SK-N-SH (cell line): ENCODE measurements at regions not wholly inside any gene's neighbourhood (a gene's known extent, or its start where the extent isn't known, plus 50 kb on each side); places are given as distances from the start of the nearest gene placed in this dataset.

Experiments used
- CTCF ChIA-PET: fragments of 300-600, 350-600 bp; formaldehyde crosslinking; extraction: SDS; loops from one replicate; lab custom pipeline; 2021; lab: Yijun Ruan, JAX
- POLR2A ChIA-PET: fragments of 350-600 bp; sonication (Branson Sonifier 250); formaldehyde crosslinking; extraction: SDS; loops from one replicate; lab custom pipeline; 2020; ENCODE audit warnings: antibody characterized with exemption, inconsistent platforms; lab: Yijun Ruan, JAX
- DNase-seq: peaks from one replicate; pipeline ENCODE4 v3.0.0; 2012
- H2AFZ ChIP-seq: fragments of 200-600 bp; sonication (generic); 2 replicates; pipeline ENCODE4 v1.8.1; 2016; ENCODE audit warnings: antibody characterized with exemption, mild to moderate bottlenecking, low read depth
- H3F3A ChIP-seq: fragments of 200-600 bp; sonication (generic); replicated peaks from 2 replicates; pipeline ENCODE3; 2016; ENCODE audit warnings: antibody characterized with exemption, mild to moderate bottlenecking; ENCODE audit not compliant: insufficient read depth
- H3K27ac ChIP-seq, 2 experiments: fragments of 200-500 bp in 1 of 2; fragments of 200-600 bp in 1 of 2; sonication (Bioruptor generic) in 1 of 2; sonication (generic), shearing (Covaris generic) in 1 of 2; 2 replicates each; pipeline versions ENCODE4 v1.5.1 to v1.6.1; 2014 to 2016; ENCODE audit warnings: low read depth in 2 of 2, inconsistent platforms in 1 of 2, low read length in 1 of 2, mild to moderate bottlenecking in 1 of 2, mixed read lengths in 1 of 2
- H3K27me3 ChIP-seq: fragments of 200-600 bp; sonication (generic), shearing (Covaris generic); 2 replicates; pipeline ENCODE4 v1.6.1; 2016; ENCODE audit warnings: mixed run types; ENCODE audit not compliant: insufficient read depth
- H3K36me3 ChIP-seq, 2 experiments: fragments of 200-500 bp in 1 of 2; fragments of 200-600 bp in 1 of 2; sonication (Bioruptor generic) in 1 of 2; sonication (generic) in 1 of 2; replicated peaks in 1 of 2; 2 replicates each; pipeline versions ENCODE3 to v1.5.1; 2014 to 2016; ENCODE audit warnings: low read length in 1 of 2, mild to moderate bottlenecking in 1 of 2; ENCODE audit not compliant: insufficient read depth in 2 of 2, control insufficient read depth in 1 of 2
- H3K4me1 ChIP-seq, 2 experiments: fragments of 200-500 bp in 1 of 2; fragments of 200-600 bp in 1 of 2; sonication (Bioruptor generic) in 1 of 2; sonication (generic), shearing (Covaris generic) in 1 of 2; 2 replicates each; pipeline versions ENCODE4 v1.5.1 to v1.6.1; 2014 to 2016; ENCODE audit warnings: low read depth in 1 of 2, low read length in 1 of 2, mixed run types in 1 of 2; ENCODE audit not compliant: insufficient read depth in 2 of 2, control insufficient read depth in 1 of 2
- H3K4me2 ChIP-seq: fragments of 200-600 bp; sonication (generic), shearing (Covaris generic); 2 replicates; pipeline ENCODE4 v1.6.1; 2017; ENCODE audit warnings: mixed run types
- H3K4me3 ChIP-seq, 2 experiments: fragments of 200-500 bp in 1 of 2; fragments of 200-600 bp in 1 of 2; sonication (Bioruptor generic) in 1 of 2; sonication (generic), shearing (Covaris generic) in 1 of 2; 2 replicates each; pipeline versions ENCODE4 v1.5.1 to v1.8.1; 2014 to 2016; ENCODE audit warnings: low read depth in 2 of 2, inconsistent platforms in 1 of 2, low read length in 1 of 2, mild to moderate bottlenecking in 1 of 2, mixed read lengths in 1 of 2, moderate library complexity in 1 of 2
- H3K79me2 ChIP-seq: fragments of 200-600 bp; sonication (generic); 2 replicates; pipeline ENCODE4 v1.8.1; 2017; ENCODE audit warnings: mild to moderate bottlenecking; ENCODE audit not compliant: insufficient read depth
- H3K9ac ChIP-seq: fragments of 200-600 bp; sonication (generic); 2 replicates; pipeline ENCODE4 v1.6.1; 2017; ENCODE audit warnings: mixed run types
- H3K9me2 ChIP-seq: fragments of 200-600 bp; sonication (generic); 2 replicates; pipeline ENCODE4 v1.6.1; 2017; ENCODE audit warnings: mixed run types
- H3K9me3 ChIP-seq: fragments of 200-600 bp; sonication (generic); 2 replicates; pipeline ENCODE4 v1.6.1; 2017; ENCODE audit warnings: mixed run types, mild to moderate bottlenecking, moderate library complexity
- H4K20me1 ChIP-seq: fragments of 200-600 bp; sonication (generic); 2 replicates; pipeline ENCODE4 v1.6.1; 2017; ENCODE audit warnings: mild to moderate bottlenecking, mixed run types; ENCODE audit not compliant: insufficient read depth
- CHD2 ChIP-seq: fragments of 150-350 bp; IDR thresholded peaks from 2 replicates; pipeline ENCODE4 v1.6.1; 2018; ENCODE audit warnings: low read length; ENCODE audit not compliant: partially characterized antibody
- ELF1 ChIP-seq: IDR thresholded peaks from 2 replicates; pipeline ENCODE4 v1.4.0; 2012
- EP300 ChIP-seq, 2 experiments: IDR thresholded peaks; 2 replicates each; pipeline versions ENCODE4 v1.4.0 to v1.6.1; 2012; ENCODE audit warnings: borderline replicate concordance in 1 of 2, low read depth in 1 of 2, low read length in 1 of 2
- EZH2phosphoT487 ChIP-seq: fragments of 200-600 bp; sonication (generic); IDR thresholded peaks from 2 replicates; pipeline ENCODE4 v1.6.1; 2017; ENCODE audit warnings: low read depth, mixed run types, mild to moderate bottlenecking, antibody characterized with exemption, moderate library complexity, borderline replicate concordance
- FOSL2 ChIP-seq: IDR thresholded peaks from 2 replicates; pipeline ENCODE4 v1.4.0; 2012; ENCODE audit warnings: low read depth, mild to moderate bottlenecking, moderate library complexity, borderline replicate concordance
- GATA2 ChIP-seq: sonication (generic); formaldehyde crosslinking; IDR thresholded peaks from 2 replicates; pipeline ENCODE4 v1.5.0; 2020; ENCODE audit warnings: mild to moderate bottlenecking, missing genetic modification reagents
- JUND ChIP-seq: IDR thresholded peaks from 2 replicates; pipeline ENCODE4 v1.4.0; 2012
- NRF1 ChIP-seq: IDR thresholded peaks from 2 replicates; pipeline ENCODE4 v1.6.1; 2012; ENCODE audit warnings: low read depth, mild to moderate bottlenecking, low read length
- POLR2AphosphoS5 ChIP-seq: IDR thresholded peaks from 2 replicates; pipeline ENCODE4 v1.6.1; 2012; ENCODE audit warnings: low read depth, low read length
- RAD21 ChIP-seq: IDR thresholded peaks from 2 replicates; pipeline ENCODE4 v1.6.1; 2012; ENCODE audit warnings: mild to moderate bottlenecking, low read length
- TAF1 ChIP-seq: IDR thresholded peaks from 2 replicates; pipeline ENCODE4 v1.6.1; 2012; ENCODE audit warnings: low read depth, mild to moderate bottlenecking, low read length, moderate library complexity, borderline replicate concordance
- TCF12 ChIP-seq: IDR thresholded peaks from 2 replicates; pipeline ENCODE4 v1.4.0; 2012
- YY1 ChIP-seq: IDR thresholded peaks from 2 replicates; pipeline ENCODE4 v1.4.0; 2012; ENCODE audit warnings: low read depth, mild to moderate bottlenecking
- WGBS: methylation state at CpG from one replicate; pipeline ENCODE4 v1.1.6; 2017; ENCODE audit warnings: low lambda C conversion rate; 5-methylcytosine and 5-hydroxymethylcytosine counted together
- TF ChIP-seq, protein P1 (sequence below): IDR thresholded peaks from 2 replicates; pipeline ENCODE4 v1.6.1; 2012; ENCODE audit warnings: mild to moderate bottlenecking, low read depth, low read length, moderate library complexity
- TF ChIP-seq, protein P2 (sequence below): IDR thresholded peaks from 2 replicates; pipeline ENCODE4 v1.4.0; 2012; ENCODE audit warnings: low read depth, borderline replicate concordance
- TF ChIP-seq, protein P3 (sequence below): IDR thresholded peaks from 2 replicates; pipeline ENCODE4; 2012
- TF ChIP-seq, protein P4 (sequence below): fragments of 200-600 bp; sonication (generic); IDR thresholded peaks from 2 replicates; pipeline ENCODE4 v1.6.1; 2017; ENCODE audit warnings: antibody characterized with exemption, mild to moderate bottlenecking, moderate library complexity
- TF ChIP-seq, protein P5 (sequence below): IDR thresholded peaks from 2 replicates; pipeline ENCODE4 v1.4.0; 2012; ENCODE audit warnings: low read depth, borderline replicate concordance
- TF ChIP-seq, protein P6 (sequence below): IDR thresholded peaks from 2 replicates; pipeline ENCODE4 v1.4.0; 2012; ENCODE audit warnings: low read depth
- TF ChIP-seq, protein P7 (sequence below): fragments of 150-350 bp; IDR thresholded peaks from 2 replicates; pipeline ENCODE4 v1.6.1; 2016; ENCODE audit warnings: mild to moderate bottlenecking, low read depth, low read length

DNA sequence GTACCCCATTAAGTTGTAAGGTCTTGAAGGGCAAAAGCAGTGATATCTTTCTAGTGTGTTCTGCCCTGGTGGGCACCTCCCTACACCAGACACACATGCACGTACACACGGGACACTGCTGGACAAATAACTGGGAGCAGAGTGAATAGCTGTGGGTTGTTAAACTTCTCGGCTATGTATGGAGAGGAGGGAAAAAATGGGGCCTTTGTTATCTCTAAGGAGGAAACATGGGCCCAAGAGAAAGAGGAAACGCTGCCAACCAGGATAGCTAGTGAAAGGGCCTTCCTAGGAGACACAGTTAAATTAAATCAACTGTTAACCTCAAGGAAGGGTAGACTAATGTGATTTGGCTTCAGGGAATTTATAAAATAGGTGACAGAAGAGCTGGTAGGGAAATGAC is 169.7 kb downstream of the MYLK4 start (continued):
- TF ChIP-seq, protein P1, sequence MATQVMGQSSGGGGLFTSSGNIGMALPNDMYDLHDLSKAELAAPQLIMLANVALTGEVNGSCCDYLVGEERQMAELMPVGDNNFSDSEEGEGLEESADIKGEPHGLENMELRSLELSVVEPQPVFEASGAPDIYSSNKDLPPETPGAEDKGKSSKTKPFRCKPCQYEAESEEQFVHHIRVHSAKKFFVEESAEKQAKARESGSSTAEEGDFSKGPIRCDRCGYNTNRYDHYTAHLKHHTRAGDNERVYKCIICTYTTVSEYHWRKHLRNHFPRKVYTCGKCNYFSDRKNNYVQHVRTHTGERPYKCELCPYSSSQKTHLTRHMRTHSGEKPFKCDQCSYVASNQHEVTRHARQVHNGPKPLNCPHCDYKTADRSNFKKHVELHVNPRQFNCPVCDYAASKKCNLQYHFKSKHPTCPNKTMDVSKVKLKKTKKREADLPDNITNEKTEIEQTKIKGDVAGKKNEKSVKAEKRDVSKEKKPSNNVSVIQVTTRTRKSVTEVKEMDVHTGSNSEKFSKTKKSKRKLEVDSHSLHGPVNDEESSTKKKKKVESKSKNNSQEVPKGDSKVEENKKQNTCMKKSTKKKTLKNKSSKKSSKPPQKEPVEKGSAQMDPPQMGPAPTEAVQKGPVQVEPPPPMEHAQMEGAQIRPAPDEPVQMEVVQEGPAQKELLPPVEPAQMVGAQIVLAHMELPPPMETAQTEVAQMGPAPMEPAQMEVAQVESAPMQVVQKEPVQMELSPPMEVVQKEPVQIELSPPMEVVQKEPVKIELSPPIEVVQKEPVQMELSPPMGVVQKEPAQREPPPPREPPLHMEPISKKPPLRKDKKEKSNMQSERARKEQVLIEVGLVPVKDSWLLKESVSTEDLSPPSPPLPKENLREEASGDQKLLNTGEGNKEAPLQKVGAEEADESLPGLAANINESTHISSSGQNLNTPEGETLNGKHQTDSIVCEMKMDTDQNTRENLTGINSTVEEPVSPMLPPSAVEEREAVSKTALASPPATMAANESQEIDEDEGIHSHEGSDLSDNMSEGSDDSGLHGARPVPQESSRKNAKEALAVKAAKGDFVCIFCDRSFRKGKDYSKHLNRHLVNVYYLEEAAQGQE = no peak
- TF ChIP-seq TAF1 (no peak), RAD21 (no peak), CHD2 (no peak), NRF1 (no peak), FOSL2 (no peak), GATA2 (CRISPR knock-in tag) (no peak), JUND (no peak)
- TF ChIP-seq, protein P2, sequence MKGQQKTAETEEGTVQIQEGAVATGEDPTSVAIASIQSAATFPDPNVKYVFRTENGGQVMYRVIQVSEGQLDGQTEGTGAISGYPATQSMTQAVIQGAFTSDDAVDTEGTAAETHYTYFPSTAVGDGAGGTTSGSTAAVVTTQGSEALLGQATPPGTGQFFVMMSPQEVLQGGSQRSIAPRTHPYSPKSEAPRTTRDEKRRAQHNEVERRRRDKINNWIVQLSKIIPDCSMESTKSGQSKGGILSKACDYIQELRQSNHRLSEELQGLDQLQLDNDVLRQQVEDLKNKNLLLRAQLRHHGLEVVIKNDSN = no peak
- TF ChIP-seq, all 33 proteins: peak for 0

DNA sequence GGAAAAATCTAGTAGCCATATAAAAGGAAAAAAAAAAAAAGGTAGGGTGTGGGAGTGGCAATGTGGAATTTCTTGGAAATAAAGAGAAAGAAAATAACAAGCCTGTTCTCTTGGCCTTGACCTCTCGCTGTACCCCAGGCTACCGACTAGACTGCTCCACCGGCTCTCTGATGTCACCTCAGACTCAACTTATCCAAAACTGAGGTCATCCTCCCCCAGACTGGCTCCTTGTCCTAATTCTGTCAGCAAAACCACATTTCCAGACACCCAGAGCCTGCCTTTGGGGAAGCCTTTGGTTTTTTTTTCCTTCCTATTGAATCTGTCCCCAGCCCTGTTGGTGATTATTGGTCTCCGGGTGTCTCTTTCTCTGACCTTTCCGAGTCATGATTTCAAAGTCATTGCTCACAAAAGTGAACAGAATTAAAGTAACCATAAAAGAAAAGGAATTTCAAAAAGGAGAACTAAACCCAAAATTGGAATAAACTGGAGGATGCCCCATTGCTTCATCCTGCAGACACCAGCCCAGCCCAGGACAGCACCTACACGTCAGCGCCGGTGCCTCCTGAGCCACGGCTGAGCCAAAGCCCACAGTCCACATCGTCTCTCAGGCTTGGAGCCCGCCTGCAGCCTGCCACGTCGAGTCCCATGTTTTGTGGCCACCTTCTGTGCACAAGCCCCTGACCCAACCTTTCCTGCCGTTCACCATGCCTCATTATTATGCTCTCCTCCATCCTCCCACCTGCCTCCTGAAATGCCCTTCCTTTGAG is 170.7 kb downstream of the MYLK4 start:
- ChIA-PET POLR2A (no interaction called here), CTCF (no interaction called here)
- Histone ChIP-seq H3K4me2 (no peak overlapping the region), H3K4me1 (no peaks in the 10 kb centered on the region; a peak in 1 of 4 replicates), H3K27ac (no peak overlapping the region), H3K9me3 (no peaks in the 10 kb centered on the region), H2AFZ (no peak overlapping the region), H3K9ac (no peak overlapping the region), H3K9me2 (no peaks in the 10 kb centered on the region), H3K79me2 (no peaks in the 10 kb centered on the region), H3K27me3 (no peaks in the 10 kb centered on the region), H3K36me3 (no peaks in the 10 kb centered on the region), H4K20me1 (no peaks in the 10 kb centered on the region), H3K4me3 (no peak overlapping the region), H3F3A (no peaks in the 10 kb centered on the region)
- no peak for DNase-seq
- 53% methylated on average over 14 of the region's 14 CpGs for WGBS
- TF ChIP-seq, protein P3, sequence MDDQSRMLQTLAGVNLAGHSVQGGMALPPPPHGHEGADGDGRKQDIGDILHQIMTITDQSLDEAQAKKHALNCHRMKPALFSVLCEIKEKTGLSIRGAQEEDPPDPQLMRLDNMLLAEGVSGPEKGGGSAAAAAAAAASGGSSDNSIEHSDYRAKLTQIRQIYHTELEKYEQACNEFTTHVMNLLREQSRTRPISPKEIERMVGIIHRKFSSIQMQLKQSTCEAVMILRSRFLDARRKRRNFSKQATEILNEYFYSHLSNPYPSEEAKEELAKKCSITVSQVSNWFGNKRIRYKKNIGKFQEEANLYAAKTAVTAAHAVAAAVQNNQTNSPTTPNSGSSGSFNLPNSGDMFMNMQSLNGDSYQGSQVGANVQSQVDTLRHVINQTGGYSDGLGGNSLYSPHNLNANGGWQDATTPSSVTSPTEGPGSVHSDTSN = no peak
- TF ChIP-seq, protein P4, sequence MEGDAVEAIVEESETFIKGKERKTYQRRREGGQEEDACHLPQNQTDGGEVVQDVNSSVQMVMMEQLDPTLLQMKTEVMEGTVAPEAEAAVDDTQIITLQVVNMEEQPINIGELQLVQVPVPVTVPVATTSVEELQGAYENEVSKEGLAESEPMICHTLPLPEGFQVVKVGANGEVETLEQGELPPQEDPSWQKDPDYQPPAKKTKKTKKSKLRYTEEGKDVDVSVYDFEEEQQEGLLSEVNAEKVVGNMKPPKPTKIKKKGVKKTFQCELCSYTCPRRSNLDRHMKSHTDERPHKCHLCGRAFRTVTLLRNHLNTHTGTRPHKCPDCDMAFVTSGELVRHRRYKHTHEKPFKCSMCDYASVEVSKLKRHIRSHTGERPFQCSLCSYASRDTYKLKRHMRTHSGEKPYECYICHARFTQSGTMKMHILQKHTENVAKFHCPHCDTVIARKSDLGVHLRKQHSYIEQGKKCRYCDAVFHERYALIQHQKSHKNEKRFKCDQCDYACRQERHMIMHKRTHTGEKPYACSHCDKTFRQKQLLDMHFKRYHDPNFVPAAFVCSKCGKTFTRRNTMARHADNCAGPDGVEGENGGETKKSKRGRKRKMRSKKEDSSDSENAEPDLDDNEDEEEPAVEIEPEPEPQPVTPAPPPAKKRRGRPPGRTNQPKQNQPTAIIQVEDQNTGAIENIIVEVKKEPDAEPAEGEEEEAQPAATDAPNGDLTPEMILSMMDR = no peak
- no peak for TF ChIP-seq GATA2 (CRISPR knock-in tag)
- no peak for TF ChIP-seq TAF1
- no peak for TF ChIP-seq JUND
- TF ChIP-seq, protein P5, sequence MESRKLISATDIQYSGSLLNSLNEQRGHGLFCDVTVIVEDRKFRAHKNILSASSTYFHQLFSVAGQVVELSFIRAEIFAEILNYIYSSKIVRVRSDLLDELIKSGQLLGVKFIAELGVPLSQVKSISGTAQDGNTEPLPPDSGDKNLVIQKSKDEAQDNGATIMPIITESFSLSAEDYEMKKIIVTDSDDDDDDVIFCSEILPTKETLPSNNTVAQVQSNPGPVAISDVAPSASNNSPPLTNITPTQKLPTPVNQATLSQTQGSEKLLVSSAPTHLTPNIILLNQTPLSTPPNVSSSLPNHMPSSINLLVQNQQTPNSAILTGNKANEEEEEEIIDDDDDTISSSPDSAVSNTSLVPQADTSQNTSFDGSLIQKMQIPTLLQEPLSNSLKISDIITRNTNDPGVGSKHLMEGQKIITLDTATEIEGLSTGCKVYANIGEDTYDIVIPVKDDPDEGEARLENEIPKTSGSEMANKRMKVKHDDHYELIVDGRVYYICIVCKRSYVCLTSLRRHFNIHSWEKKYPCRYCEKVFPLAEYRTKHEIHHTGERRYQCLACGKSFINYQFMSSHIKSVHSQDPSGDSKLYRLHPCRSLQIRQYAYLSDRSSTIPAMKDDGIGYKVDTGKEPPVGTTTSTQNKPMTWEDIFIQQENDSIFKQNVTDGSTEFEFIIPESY = no peak
- TF ChIP-seq, protein P6, sequence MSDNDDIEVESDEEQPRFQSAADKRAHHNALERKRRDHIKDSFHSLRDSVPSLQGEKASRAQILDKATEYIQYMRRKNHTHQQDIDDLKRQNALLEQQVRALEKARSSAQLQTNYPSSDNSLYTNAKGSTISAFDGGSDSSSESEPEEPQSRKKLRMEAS = no peak
- TF ChIP-seq TCF12 = no peak
- TF ChIP-seq POLR2AphosphoS5 = no peak
- TF ChIP-seq YY1 = no peak
- no peak for TF ChIP-seq NRF1
- TF ChIP-seq EP300 (IDR thresholded peaks at IDR 0.05; ENCODE audit: borderline replicate concordance in 1 of 2, low read depth in 1 of 2, low read length in 1 of 2) = no peak
- TF ChIP-seq, protein P7, sequence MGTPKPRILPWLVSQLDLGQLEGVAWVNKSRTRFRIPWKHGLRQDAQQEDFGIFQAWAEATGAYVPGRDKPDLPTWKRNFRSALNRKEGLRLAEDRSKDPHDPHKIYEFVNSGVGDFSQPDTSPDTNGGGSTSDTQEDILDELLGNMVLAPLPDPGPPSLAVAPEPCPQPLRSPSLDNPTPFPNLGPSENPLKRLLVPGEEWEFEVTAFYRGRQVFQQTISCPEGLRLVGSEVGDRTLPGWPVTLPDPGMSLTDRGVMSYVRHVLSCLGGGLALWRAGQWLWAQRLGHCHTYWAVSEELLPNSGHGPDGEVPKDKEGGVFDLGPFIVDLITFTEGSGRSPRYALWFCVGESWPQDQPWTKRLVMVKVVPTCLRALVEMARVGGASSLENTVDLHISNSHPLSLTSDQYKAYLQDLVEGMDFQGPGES = no peak
- TF ChIP-seq EZH2phosphoT487 = no peak
- TF ChIP-seq ELF1 = no peak
